ENCODE measurements at regions not wholly inside any gene's neighbourhood (a gene's known extent, or its start where the extent isn't known, plus 50 kb on each side); places are given as distances from the start of the nearest gene placed in this dataset.

DNA sequence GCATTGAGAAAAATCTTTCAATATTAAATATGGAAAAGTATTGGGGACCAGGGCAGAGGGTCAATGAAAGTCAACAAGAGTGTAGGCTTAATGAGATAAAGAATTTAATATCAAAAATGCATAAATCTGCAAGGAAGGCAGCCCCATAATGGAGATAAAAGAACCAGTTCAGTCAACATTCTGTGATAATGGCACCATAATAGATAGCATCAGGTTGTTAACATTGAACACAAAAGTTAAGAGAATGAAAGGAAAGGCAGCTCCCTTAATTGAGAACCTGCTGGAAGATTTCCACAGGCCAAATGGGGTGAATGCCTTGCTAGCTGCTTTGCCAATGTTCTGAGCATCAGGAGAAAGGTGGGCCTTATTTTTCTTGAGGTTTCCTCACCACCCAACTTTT lies 60.4 kb upstream of the TMEM33 start:
- TF ChIP-seq, protein P1, sequence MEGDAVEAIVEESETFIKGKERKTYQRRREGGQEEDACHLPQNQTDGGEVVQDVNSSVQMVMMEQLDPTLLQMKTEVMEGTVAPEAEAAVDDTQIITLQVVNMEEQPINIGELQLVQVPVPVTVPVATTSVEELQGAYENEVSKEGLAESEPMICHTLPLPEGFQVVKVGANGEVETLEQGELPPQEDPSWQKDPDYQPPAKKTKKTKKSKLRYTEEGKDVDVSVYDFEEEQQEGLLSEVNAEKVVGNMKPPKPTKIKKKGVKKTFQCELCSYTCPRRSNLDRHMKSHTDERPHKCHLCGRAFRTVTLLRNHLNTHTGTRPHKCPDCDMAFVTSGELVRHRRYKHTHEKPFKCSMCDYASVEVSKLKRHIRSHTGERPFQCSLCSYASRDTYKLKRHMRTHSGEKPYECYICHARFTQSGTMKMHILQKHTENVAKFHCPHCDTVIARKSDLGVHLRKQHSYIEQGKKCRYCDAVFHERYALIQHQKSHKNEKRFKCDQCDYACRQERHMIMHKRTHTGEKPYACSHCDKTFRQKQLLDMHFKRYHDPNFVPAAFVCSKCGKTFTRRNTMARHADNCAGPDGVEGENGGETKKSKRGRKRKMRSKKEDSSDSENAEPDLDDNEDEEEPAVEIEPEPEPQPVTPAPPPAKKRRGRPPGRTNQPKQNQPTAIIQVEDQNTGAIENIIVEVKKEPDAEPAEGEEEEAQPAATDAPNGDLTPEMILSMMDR (IDR thresholded peaks at IDR 0.05; ENCODE audit: low read depth, low read length): no peak
- Histone ChIP-seq H3K4me3 (no peak overlapping the region), H3K36me3 (no peaks in the 10 kb centered on the region), H3K27ac (no peak overlapping the region), H3K4me1 (ENCODE audit: low read depth) (no peaks in the 10 kb centered on the region), H3K9me3 (ENCODE audit: low read depth) (no peaks in the 10 kb centered on the region), H3K27me3 (peaks cover 100% of the 10 kb centered on the region)
- DNase-seq (ENCODE audit: low read depth in 1 of 2, low spot score in 1 of 2): no peak

GRCh38 chr4:41874398-41874797 lies 60.8 kb upstream of the TMEM33 start:
- no peak overlapping the region for H3K4me3 ChIP-seq
- no peaks in the 10 kb centered on the region for H3K4me1 ChIP-seq (ENCODE audit: low read depth)
- peaks cover 100% of the 10 kb centered on the region for H3K27me3 ChIP-seq
- TF ChIP-seq, protein P1 (IDR thresholded peaks at IDR 0.05; ENCODE audit: low read depth, low read length): no peak
- no peak overlapping the region for H3K27ac ChIP-seq
- H3K9me3 ChIP-seq (ENCODE audit: low read depth): no peaks in the 10 kb centered on the region
- no peaks in the 10 kb centered on the region for H3K36me3 ChIP-seq
- DNase-seq (ENCODE audit: low read depth in 1 of 2, low spot score in 1 of 2): no peak

- Histone ChIP-seq H3K27ac (no peak overlapping the region), H3K4me3 (peak overlapping the region; percentile 3), H3K36me3 (no peaks in the 10 kb centered on the region), H3K4me1 (ENCODE audit: low read depth) (no peaks in the 10 kb centered on the region), H3K9me3 (ENCODE audit: low read depth) (no peaks in the 10 kb centered on the region), H3K27me3 (peaks cover 100% of the 10 kb centered on the region)
- no peak for DNase-seq (ENCODE audit: low read depth in 1 of 2, low spot score in 1 of 2)
- TF ChIP-seq, protein P1 (IDR thresholded peaks at IDR 0.05; ENCODE audit: low read depth, low read length): no peak
These were observed 61.6 kb upstream of the TMEM33 start for GRCh38 chr4:41873380-41874295.

GRCh38 chr4:41870035-41870434 lies 65.2 kb upstream of the TMEM33 start:
- TF ChIP-seq, protein P1 (IDR thresholded peaks at IDR 0.05; ENCODE audit: low read depth, low read length): no peak

GRCh38 chr4:41866799-41867677 lies 68.2 kb upstream of the TMEM33 start:
- peak overlapping the region; percentile 22 for H3K4me3 ChIP-seq
- no peaks in the 10 kb centered on the region for H3K36me3 ChIP-seq
- H3K27me3 ChIP-seq: peaks cover 100% of the 10 kb centered on the region
- no peaks in the 10 kb centered on the region for H3K4me1 ChIP-seq (ENCODE audit: low read depth)
- H3K9me3 ChIP-seq (ENCODE audit: low read depth): no peaks in the 10 kb centered on the region
- H3K27ac ChIP-seq: no peak overlapping the region
- TF ChIP-seq, protein P1 (IDR thresholded peaks at IDR 0.05; ENCODE audit: low read depth, low read length): no peak
- DNase-seq (ENCODE audit: low read depth in 1 of 2, low spot score in 1 of 2): peak in 1 of 2 donors; percentile 46

More at GRCh38 chr4:41870035-41870434, 65.2 kb upstream of the TMEM33 start:
- DNase-seq (ENCODE audit: low read depth in 1 of 2, low spot score in 1 of 2): no peak
- Histone ChIP-seq H3K27ac (no peak overlapping the region), H3K9me3 (ENCODE audit: low read depth) (no peaks in the 10 kb centered on the region), H3K27me3 (peaks cover 100% of the 10 kb centered on the region), H3K4me3 (no peak overlapping the region), H3K36me3 (no peaks in the 10 kb centered on the region), H3K4me1 (ENCODE audit: low read depth) (no peaks in the 10 kb centered on the region)
